NT2/D1 (cell line): ENCODE measurements at regions not wholly inside any gene's neighbourhood (a gene's known extent, or its start where the extent isn't known, plus 50 kb on each side); places are given as distances from the start of the nearest gene placed in this dataset.

ENCODE experiments used
- SUZ12 ChIP-seq: IDR thresholded peaks from 2 replicates; pipeline ENCODE4 v1.6.1; 2011; ENCODE audit not compliant: insufficient read length, insufficient read depth; ENCODE audit errors: extremely low read depth
- YY1 ChIP-seq: IDR thresholded peaks from 2 replicates; pipeline ENCODE4 v1.6.1; 2011; ENCODE audit not compliant: insufficient read length, insufficient read depth
- ZNF274 ChIP-seq: IDR thresholded peaks from 2 replicates; pipeline ENCODE4 v1.6.1; 2011; ENCODE audit warnings: mild to moderate bottlenecking, low read depth, low read length

DNA sequence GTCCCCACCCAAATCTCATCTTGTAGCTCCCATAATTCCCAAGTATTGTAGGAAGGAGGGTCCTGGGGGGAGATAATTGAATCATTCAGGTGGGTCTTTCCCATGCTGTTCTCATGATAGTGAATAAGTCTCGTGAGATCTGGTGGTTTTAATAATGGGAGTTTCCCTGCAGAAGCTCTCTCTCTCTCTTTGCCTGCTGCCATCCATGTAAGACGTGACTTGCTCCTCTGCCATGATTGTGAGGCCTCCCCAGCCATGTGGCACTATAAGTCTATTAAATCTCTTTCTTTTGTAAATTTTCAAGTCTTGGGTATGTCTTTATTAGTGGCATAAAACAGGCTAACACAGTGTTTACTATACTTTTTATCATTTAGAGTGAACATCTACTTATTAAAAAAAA lies 338.8 kb downstream of the ANKRD7 start:
- TF ChIP-seq ZNF274 (no peak), YY1 (no peak), SUZ12 (no peak)
